Esophagus muscularis mucosa (tissue), 4 donors: ENCODE measurements at regions not wholly inside any gene's neighbourhood (a gene's known extent, or its start where the extent isn't known, plus 50 kb on each side); places are given as distances from the start of the nearest gene placed in this dataset.
"Not testable (repeated sequence)": the region's sequence is repeated elsewhere in the genome, so short reads cannot be mapped to it uniquely, and the experiment has no call there.

ENCODE experiments used
- EP300 ChIP-seq: sonication (generic); formaldehyde crosslinking; IDR thresholded peaks from one replicate; pipeline ENCODE4 v1.6.1; 2017; ENCODE audit warnings: antibody characterized with exemption
- POLR2A ChIP-seq: fragments of 450-650 bp; IDR thresholded peaks from one replicate; pipeline ENCODE4 v1.6.1; 2017; ENCODE audit warnings: antibody characterized with exemption, moderate library complexity, mild to moderate bottlenecking, low read depth
- TF ChIP-seq, protein P1 (sequence below), 3 experiments: fragments of 200-600 bp in 2 of 3; fragments of 450-650 bp in 1 of 3; sonication (generic) in 2 of 3; IDR thresholded peaks; one replicate each; pipeline ENCODE4 v1.5.1; 2017 to 2019; ENCODE audit warnings: antibody characterized with exemption in 3 of 3, mild to moderate bottlenecking in 2 of 3, moderate library complexity in 1 of 3

GRCh38 chr7:24396387-24396786 is 112.4 kb downstream of the NPY start:
- TF ChIP-seq POLR2A, EP300: not testable (repeated sequence)
- TF ChIP-seq, protein P1, sequence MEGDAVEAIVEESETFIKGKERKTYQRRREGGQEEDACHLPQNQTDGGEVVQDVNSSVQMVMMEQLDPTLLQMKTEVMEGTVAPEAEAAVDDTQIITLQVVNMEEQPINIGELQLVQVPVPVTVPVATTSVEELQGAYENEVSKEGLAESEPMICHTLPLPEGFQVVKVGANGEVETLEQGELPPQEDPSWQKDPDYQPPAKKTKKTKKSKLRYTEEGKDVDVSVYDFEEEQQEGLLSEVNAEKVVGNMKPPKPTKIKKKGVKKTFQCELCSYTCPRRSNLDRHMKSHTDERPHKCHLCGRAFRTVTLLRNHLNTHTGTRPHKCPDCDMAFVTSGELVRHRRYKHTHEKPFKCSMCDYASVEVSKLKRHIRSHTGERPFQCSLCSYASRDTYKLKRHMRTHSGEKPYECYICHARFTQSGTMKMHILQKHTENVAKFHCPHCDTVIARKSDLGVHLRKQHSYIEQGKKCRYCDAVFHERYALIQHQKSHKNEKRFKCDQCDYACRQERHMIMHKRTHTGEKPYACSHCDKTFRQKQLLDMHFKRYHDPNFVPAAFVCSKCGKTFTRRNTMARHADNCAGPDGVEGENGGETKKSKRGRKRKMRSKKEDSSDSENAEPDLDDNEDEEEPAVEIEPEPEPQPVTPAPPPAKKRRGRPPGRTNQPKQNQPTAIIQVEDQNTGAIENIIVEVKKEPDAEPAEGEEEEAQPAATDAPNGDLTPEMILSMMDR (IDR thresholded peaks at IDR 0.05): not testable (repeated sequence)
